ENCODE measurements at regions not wholly inside any gene's neighbourhood (a gene's known extent, or its start where the extent isn't known, plus 50 kb on each side); places are given as distances from the start of the nearest gene placed in this dataset.

GRCh38 chr4:62917649-62918048 is 1491.6 kb downstream of the TECRL start:
- TF ChIP-seq POLR2AphosphoS5 (IDR thresholded peaks at IDR 0.05; ENCODE audit: low read depth, low read length) = no peak
- no peak for TF ChIP-seq TAF1 (IDR thresholded peaks at IDR 0.05; ENCODE audit: low read depth, low read length)
- no peak for TF ChIP-seq POLR2A (IDR thresholded peaks at IDR 0.05; ENCODE audit: low read depth, low read length)
- TF ChIP-seq POU2F2 (IDR thresholded peaks at IDR 0.05; ENCODE audit: low read depth, low read length) = no peak
- TF ChIP-seq SPI1 (IDR thresholded peaks at IDR 0.05; ENCODE audit: low read depth, low read length) = no peak
